ENCODE measurements at regions not wholly inside any gene's neighbourhood (a gene's known extent, or its start where the extent isn't known, plus 50 kb on each side); places are given as distances from the start of the nearest gene placed in this dataset.

GRCh38 chr2:7094231-7094741 lies 177.1 kb downstream of the RNF144A start:
- TF ChIP-seq EZH2phosphoT487 (IDR thresholded peaks at IDR 0.05; ENCODE audit: borderline replicate concordance) (no peak), CTCF (conservative IDR thresholded peaks at IDR 0.05; ENCODE audit: low read length) (no peak)
- H3F3A ChIP-seq (ENCODE audit: low read depth), result no peaks in the 10 kb centered on the region
- H3K36me3 ChIP-seq (ENCODE audit: insufficient read depth, low read length), result no peaks in the 10 kb centered on the region
- no peaks in the 10 kb centered on the region for H3K9me2 ChIP-seq (replicated peaks; ENCODE audit: low read depth, low read length)
- no peak overlapping the region for H3K4me2 ChIP-seq (ENCODE audit: low read depth, low read length, poor library complexity, severe bottlenecking)
- H3K9ac ChIP-seq (ENCODE audit: low read depth, low read length, poor library complexity, severe bottlenecking), result no peak overlapping the region
- no peaks in the 10 kb centered on the region for H3K27me3 ChIP-seq (ENCODE audit: insufficient read depth, low read length, poor library complexity, severe bottlenecking)
- no peaks in the 10 kb centered on the region for H3K9me3 ChIP-seq (ENCODE audit: insufficient read depth, low read depth, low read length)
- no peaks in the 10 kb centered on the region for H4K20me1 ChIP-seq (ENCODE audit: insufficient read depth, low read length, poor library complexity, severe bottlenecking)
- H3K4me1 ChIP-seq (ENCODE audit: insufficient read depth, low read length, poor library complexity, severe bottlenecking), result no peaks in the 10 kb centered on the region
- H3K4me3 ChIP-seq (ENCODE audit: low read length, poor library complexity, severe bottlenecking), result no peak overlapping the region
- H2AFZ ChIP-seq (ENCODE audit: low read length), result no peak overlapping the region
- H3K79me2 ChIP-seq (ENCODE audit: insufficient read depth, low read length), result no peaks in the 10 kb centered on the region

GRCh38 chr2:7096726-7097352 lies 179.6 kb downstream of the RNF144A start:
- Histone ChIP-seq H2AFZ (ENCODE audit: low read length) (peak overlapping the region; percentile 97), H4K20me1 (ENCODE audit: insufficient read depth, low read length, poor library complexity, severe bottlenecking) (no peaks in the 10 kb centered on the region), H3K79me2 (ENCODE audit: insufficient read depth, low read length) (no peaks in the 10 kb centered on the region), H3K4me1 (ENCODE audit: insufficient read depth, low read length, poor library complexity, severe bottlenecking) (no peaks in the 10 kb centered on the region), H3K9me3 (ENCODE audit: insufficient read depth, low read depth, low read length) (no peaks in the 10 kb centered on the region), H3K4me2 (ENCODE audit: low read depth, low read length, poor library complexity, severe bottlenecking) (peak overlapping the region; percentile 67), H3F3A (ENCODE audit: low read depth) (no peaks in the 10 kb centered on the region), H3K9ac (ENCODE audit: low read depth, low read length, poor library complexity, severe bottlenecking) (peak overlapping the region; percentile 16), H3K36me3 (ENCODE audit: insufficient read depth, low read length) (no peaks in the 10 kb centered on the region), H3K27me3 (ENCODE audit: insufficient read depth, low read length, poor library complexity, severe bottlenecking) (no peaks in the 10 kb centered on the region), H3K4me3 (ENCODE audit: low read length, poor library complexity, severe bottlenecking) (no peak overlapping the region), H3K9me2 (replicated peaks; ENCODE audit: low read depth, low read length) (no peaks in the 10 kb centered on the region)
- TF ChIP-seq CTCF (conservative IDR thresholded peaks at IDR 0.05; ENCODE audit: low read length) (no peak), EZH2phosphoT487 (IDR thresholded peaks at IDR 0.05; ENCODE audit: borderline replicate concordance) (no peak)

GRCh38 chr2:7097353-7097895 lies 180.2 kb downstream of the RNF144A start:
- TF ChIP-seq CTCF (conservative IDR thresholded peaks at IDR 0.05; ENCODE audit: low read length) (peak; percentile 99), EZH2phosphoT487 (IDR thresholded peaks at IDR 0.05; ENCODE audit: borderline replicate concordance) (no peak)
- peak overlapping the region; percentile 64 for H3K4me3 ChIP-seq (ENCODE audit: low read length, poor library complexity, severe bottlenecking)
- peak overlapping the region; percentile 16 for H3K9ac ChIP-seq (ENCODE audit: low read depth, low read length, poor library complexity, severe bottlenecking)
- H3K4me2 ChIP-seq (ENCODE audit: low read depth, low read length, poor library complexity, severe bottlenecking), result peak overlapping the region; percentile 67
- no peaks in the 10 kb centered on the region for H3K79me2 ChIP-seq (ENCODE audit: insufficient read depth, low read length)
- H3F3A ChIP-seq (ENCODE audit: low read depth), result no peaks in the 10 kb centered on the region
- no peaks in the 10 kb centered on the region for H3K36me3 ChIP-seq (ENCODE audit: insufficient read depth, low read length)
- H3K9me3 ChIP-seq (ENCODE audit: insufficient read depth, low read depth, low read length), result no peaks in the 10 kb centered on the region
- H3K9me2 ChIP-seq (replicated peaks; ENCODE audit: low read depth, low read length), result no peaks in the 10 kb centered on the region
- no peaks in the 10 kb centered on the region for H4K20me1 ChIP-seq (ENCODE audit: insufficient read depth, low read length, poor library complexity, severe bottlenecking)
- no peaks in the 10 kb centered on the region for H3K4me1 ChIP-seq (ENCODE audit: insufficient read depth, low read length, poor library complexity, severe bottlenecking)
- H3K27me3 ChIP-seq (ENCODE audit: insufficient read depth, low read length, poor library complexity, severe bottlenecking), result no peaks in the 10 kb centered on the region
- H2AFZ ChIP-seq (ENCODE audit: low read length), result peak overlapping the region; percentile 97

Data from Loucy (cell line).